Smooth muscle cell (in vitro differentiated cells): ENCODE measurements at regions not wholly inside any gene's neighbourhood (a gene's known extent, or its start where the extent isn't known, plus 50 kb on each side); places are given as distances from the start of the nearest gene placed in this dataset.

ENCODE experiments used
- DNase-seq: peaks from one replicate; lab custom pipeline; 2025; ENCODE audit not compliant: unreplicated experiment; lab: John Stamatoyannopoulos, UW
- H2AFZ ChIP-seq: fragments of 200-600 bp; sonication (generic); 2 replicates; pipeline ENCODE4 v1.6.0; 2016; ENCODE audit warnings: antibody characterized with exemption, low read depth, mild to moderate bottlenecking
- H3F3A ChIP-seq: fragments of 200-600 bp; sonication (generic); 2 replicates; pipeline ENCODE4 v1.6.0; 2017; ENCODE audit warnings: antibody characterized with exemption, low read depth
- H3K27ac ChIP-seq: fragments of 200-600 bp; sonication (generic); 2 replicates; pipeline ENCODE4 v1.5.1; 2016; ENCODE audit warnings: low read depth, mild to moderate bottlenecking
- H3K27me3 ChIP-seq: fragments of 200-600 bp; sonication (generic); 2 replicates; pipeline ENCODE4 v1.6.1; 2016; ENCODE audit warnings: low read depth, mild to moderate bottlenecking
- H3K36me3 ChIP-seq: fragments of 200-600 bp; sonication (generic); 2 replicates; pipeline ENCODE4 v1.5.1; 2016; ENCODE audit warnings: low read depth
- H3K4me1 ChIP-seq: fragments of 200-600 bp; sonication (generic); 2 replicates; pipeline ENCODE4 v1.5.1; 2016; ENCODE audit warnings: low read depth
- H3K4me2 ChIP-seq: fragments of 200-600 bp; sonication (generic); 2 replicates; pipeline ENCODE4 v1.6.0; 2016; ENCODE audit warnings: mild to moderate bottlenecking
- H3K4me3 ChIP-seq: fragments of 200-600 bp; sonication (generic); 2 replicates; pipeline ENCODE4 v1.5.1; 2016; ENCODE audit warnings: mild to moderate bottlenecking
- H3K79me2 ChIP-seq: fragments of 200-600 bp; sonication (generic); 2 replicates; pipeline ENCODE4 v1.6.0; 2016; ENCODE audit warnings: low read depth, mild to moderate bottlenecking
- H3K9ac ChIP-seq: fragments of 200-600 bp; sonication (generic); 2 replicates; pipeline ENCODE4 v1.6.0; 2016; ENCODE audit warnings: low read depth
- H3K9me3 ChIP-seq: fragments of 200-600 bp; sonication (generic); replicated peaks from 2 replicates; pipeline ENCODE4 v1.5.1; 2016; ENCODE audit warnings: low read depth
- H4K20me1 ChIP-seq: fragments of 200-600 bp; sonication (generic); 2 replicates; pipeline ENCODE4 v1.6.0; 2016; ENCODE audit warnings: low read depth
- CTCF ChIP-seq: fragments of 200-600 bp; sonication (generic); IDR thresholded peaks from 2 replicates; pipeline ENCODE4 v1.5.1; 2017; ENCODE audit warnings: borderline replicate concordance, mild to moderate bottlenecking, antibody characterized with exemption; ENCODE audit not compliant: insufficient read depth, poor library complexity, severe bottlenecking
- WGBS: methylation state at CpG from one replicate; pipeline ENCODE4 v1.1.7; 2016; ENCODE audit warnings: low lambda C conversion rate; 5-methylcytosine and 5-hydroxymethylcytosine counted together

GRCh38 chr13:78802912-78803311, 144.0 kb upstream of the OBI1 start:
- no peaks in the 10 kb centered on the region for H3K4me1 ChIP-seq
- H3F3A ChIP-seq: no peaks in the 10 kb centered on the region
- DNase-seq: no peak
- H3K4me2 ChIP-seq: no peak overlapping the region
- no peak for TF ChIP-seq CTCF
- H2AFZ ChIP-seq: no peak overlapping the region
- H3K9me3 ChIP-seq: no peaks in the 10 kb centered on the region
- peaks cover 10% of the 10 kb centered on the region for H3K27me3 ChIP-seq
- H3K27ac ChIP-seq: no peak overlapping the region
- no peaks in the 10 kb centered on the region for H4K20me1 ChIP-seq
- no peak overlapping the region for H3K9ac ChIP-seq
- H3K36me3 ChIP-seq: no peaks in the 10 kb centered on the region
- H3K79me2 ChIP-seq: no peaks in the 10 kb centered on the region
- H3K4me3 ChIP-seq: no peak overlapping the region

- Histone ChIP-seq H4K20me1 (no peaks in the 10 kb centered on the region), H3K79me2 (no peaks in the 10 kb centered on the region), H3K36me3 (no peaks in the 10 kb centered on the region), H3K27ac (no peak overlapping the region), H3K9ac (no peak overlapping the region), H3K4me1 (peaks cover 5% of the 10 kb centered on the region), H2AFZ (no peak overlapping the region), H3K4me3 (no peak overlapping the region), H3K9me3 (no peaks in the 10 kb centered on the region), H3K27me3 (peaks cover 12% of the 10 kb centered on the region), H3K4me2 (no peak overlapping the region), H3F3A (no peaks in the 10 kb centered on the region)
- no peak for TF ChIP-seq CTCF
- WGBS: 53% methylated on average over 8 of the region's 8 CpGs
- DNase-seq: no peak
Measured at GRCh38 chr13:78787190-78787589, 128.2 kb upstream of the OBI1 start.

DNA sequence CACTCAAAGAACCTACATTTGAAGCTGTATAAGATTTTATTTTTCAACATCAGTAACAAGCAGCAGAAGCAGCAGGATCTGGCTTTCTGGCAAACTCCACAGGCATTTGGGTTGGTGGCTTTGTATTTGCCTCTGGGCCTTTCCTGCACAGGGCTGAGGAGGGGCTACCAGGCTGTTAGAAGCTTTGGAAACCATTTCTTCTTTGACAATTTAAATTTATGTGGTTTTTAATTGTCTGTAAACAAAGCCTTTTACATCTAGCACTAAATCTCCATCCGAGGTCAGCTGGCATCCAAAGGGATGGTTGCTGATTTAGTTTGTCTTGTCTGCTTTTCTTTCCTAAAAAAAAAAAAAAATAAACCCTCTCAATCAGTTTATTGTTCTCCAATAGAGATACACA, 127.5 kb upstream of the OBI1 start:
- TF ChIP-seq CTCF: no peak
- no peak overlapping the region for H2AFZ ChIP-seq
- DNase-seq: no peak
- H3K9me3 ChIP-seq: no peaks in the 10 kb centered on the region
- no peaks in the 10 kb centered on the region for H3F3A ChIP-seq
- H3K4me2 ChIP-seq: no peak overlapping the region
- H4K20me1 ChIP-seq: no peaks in the 10 kb centered on the region
- WGBS: 44% methylated on average over 1 of the region's 1 CpG
- no peaks in the 10 kb centered on the region for H3K79me2 ChIP-seq
- peaks cover 12% of the 10 kb centered on the region for H3K27me3 ChIP-seq
- H3K9ac ChIP-seq: no peak overlapping the region
- H3K4me1 ChIP-seq: peaks cover 5% of the 10 kb centered on the region
- no peak overlapping the region for H3K27ac ChIP-seq
- no peak overlapping the region for H3K4me3 ChIP-seq
- no peaks in the 10 kb centered on the region for H3K36me3 ChIP-seq

DNA sequence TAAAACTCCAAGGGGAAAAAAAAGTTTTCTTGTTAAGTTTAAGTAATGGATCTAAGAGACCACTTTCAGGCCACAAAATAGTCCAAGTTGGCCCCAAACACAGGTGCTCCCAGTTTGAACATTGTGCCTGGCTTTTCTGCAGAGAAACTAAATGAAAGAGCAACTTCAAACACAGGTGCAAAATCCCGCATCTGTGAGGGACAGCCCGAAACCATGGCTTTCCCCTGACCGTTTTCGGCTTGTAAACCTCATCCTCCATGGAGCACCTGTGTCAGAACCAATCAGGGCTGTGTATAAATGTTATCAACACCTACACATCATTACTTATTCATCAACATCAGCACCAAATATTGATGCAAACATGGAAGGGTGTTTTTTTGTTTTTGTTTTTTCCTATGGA, 126.8 kb upstream of the OBI1 start:
- no peak for TF ChIP-seq CTCF
- peaks cover 5% of the 10 kb centered on the region for H3K4me1 ChIP-seq
- H3K79me2 ChIP-seq: no peaks in the 10 kb centered on the region
- H3F3A ChIP-seq: no peaks in the 10 kb centered on the region
- no peak for DNase-seq
- H4K20me1 ChIP-seq: no peaks in the 10 kb centered on the region
- H3K9ac ChIP-seq: no peak overlapping the region
- H3K4me2 ChIP-seq: no peak overlapping the region
- H3K9me3 ChIP-seq: no peaks in the 10 kb centered on the region
- H2AFZ ChIP-seq: no peak overlapping the region
- no peaks in the 10 kb centered on the region for H3K36me3 ChIP-seq
- 91% methylated on average over 4 of the region's 4 CpGs for WGBS
- H3K27me3 ChIP-seq: peaks cover 12% of the 10 kb centered on the region
- H3K27ac ChIP-seq: no peak overlapping the region
- H3K4me3 ChIP-seq: no peak overlapping the region
